ENCODE measurements at regions not wholly inside any gene's neighbourhood (a gene's known extent, or its start where the extent isn't known, plus 50 kb on each side); places are given as distances from the start of the nearest gene placed in this dataset.
"Not testable (repeated sequence)": the region's sequence is repeated elsewhere in the genome, so short reads cannot be mapped to it uniquely, and the experiment has no call there.

- FAIRE-seq (no peak), DNase-seq (ENCODE audit: low spot score) (no peak)
These were observed 120.8 kb upstream of the LGSN start for GRCh38 chr6:63440594-63440993.

GRCh38 chr6:63441266-63441956 lies 121.6 kb upstream of the LGSN start:
- FAIRE-seq (no peak), DNase-seq (ENCODE audit: low spot score) (no peak)

GRCh38 chr6:63442870-63443269 lies 123.1 kb upstream of the LGSN start:
- DNase-seq (ENCODE audit: low spot score) (no peak), FAIRE-seq (no peak)

DNA sequence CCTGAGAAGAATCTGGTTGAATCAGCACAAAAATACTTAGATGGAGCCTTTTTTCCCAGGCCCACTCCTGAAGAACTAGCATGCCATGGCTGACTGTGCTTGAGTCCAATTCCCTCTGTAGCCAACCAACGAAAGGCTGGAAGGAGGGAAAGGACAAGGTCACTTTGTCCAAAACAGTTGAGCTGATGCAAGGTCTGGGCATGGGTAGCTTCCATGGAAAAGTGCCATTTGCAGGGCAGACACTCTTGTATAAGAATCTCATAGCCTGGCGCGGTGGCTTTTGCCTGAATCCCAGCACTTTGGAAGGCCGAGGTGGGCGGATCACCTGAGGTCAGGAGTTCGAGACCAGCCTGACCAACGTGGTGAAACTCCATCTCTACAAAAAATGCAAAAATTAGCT lies 125.0 kb upstream of the LGSN start:
- DNase-seq (ENCODE audit: low spot score) (no peak), FAIRE-seq (no peak)

GRCh38 chr6:63446405-63446804 lies 125.9 kb upstream of the LOC128125822 start:
- FAIRE-seq: no peak
- no peak for DNase-seq (ENCODE audit: low spot score)

DNA sequence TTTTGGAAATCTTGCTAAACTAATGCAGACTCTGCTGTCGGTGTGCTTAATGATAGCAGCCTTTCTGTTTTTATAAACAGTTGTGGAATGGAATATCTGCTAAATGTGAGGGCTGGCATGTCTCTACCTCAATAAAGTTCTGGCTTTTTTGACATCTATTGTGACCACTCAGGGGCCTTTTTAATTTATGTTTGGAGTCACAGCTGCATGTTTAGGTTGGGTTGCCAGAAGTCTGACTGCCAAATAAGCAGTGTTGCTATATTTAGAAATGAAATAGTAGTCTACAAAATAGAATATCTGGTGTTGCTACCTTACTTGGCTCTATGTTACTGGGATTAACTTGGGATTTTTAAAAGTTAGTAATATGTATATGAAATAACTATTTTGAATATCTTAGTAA lies 125.1 kb upstream of the LOC128125822 start:
- DNase-seq (ENCODE audit: low spot score) (no peak), FAIRE-seq (no peak)

GRCh38 chr6:63448229-63448628 lies 124.1 kb upstream of the LOC128125822 start:
- FAIRE-seq: no peak
- DNase-seq (ENCODE audit: low spot score): no peak

- DNase-seq (ENCODE audit: low spot score) (no peak), FAIRE-seq (no peak)
These were observed 122.6 kb upstream of the LOC128125822 start for GRCh38 chr6:63449714-63450113.

GRCh38 chr6:63451238-63451637 lies 121.0 kb upstream of the LOC128125822 start:
- no peak for DNase-seq (ENCODE audit: low spot score)
- no peak for FAIRE-seq

- DNase-seq (ENCODE audit: low spot score): no peak
- FAIRE-seq: no peak
These were observed 120.2 kb upstream of the LOC128125822 start for GRCh38 chr6:63452125-63452524.

- DNase-seq (ENCODE audit: low spot score): no peak
- FAIRE-seq: no peak
These were observed 115.5 kb upstream of the LOC128125822 start for GRCh38 chr6:63456734-63457133.

GRCh38 chr6:63458480-63459115 lies 113.7 kb upstream of the LOC128125822 start:
- DNase-seq (ENCODE audit: low spot score) (no peak), FAIRE-seq (no peak)

DNA sequence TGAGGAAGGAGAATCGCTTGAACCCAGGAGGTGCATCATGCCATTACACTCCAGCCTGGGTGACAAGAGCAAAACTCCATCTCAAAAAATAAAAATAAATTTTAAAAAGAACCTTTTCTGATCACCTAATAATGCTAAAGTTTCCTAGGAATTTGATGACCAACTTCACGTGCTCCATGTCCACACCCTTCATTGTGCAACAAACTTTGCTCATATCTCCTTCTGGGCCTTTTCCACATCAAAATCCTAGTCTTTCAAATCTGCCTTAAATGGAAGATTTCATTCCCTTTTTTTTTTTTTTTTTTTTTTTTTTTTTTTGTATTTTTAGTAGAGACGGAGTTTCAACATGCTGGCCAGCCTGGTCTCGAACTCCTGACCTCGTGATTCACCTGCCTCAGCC lies 112.5 kb upstream of the LOC128125822 start:
- no peak for FAIRE-seq
- DNase-seq (ENCODE audit: low spot score): no peak

- FAIRE-seq (no peak), DNase-seq (ENCODE audit: low spot score) (no peak)
These were observed 111.3 kb upstream of the LOC128125822 start for GRCh38 chr6:63460971-63461370.

GRCh38 chr6:63464060-63464459 lies 108.2 kb upstream of the LOC128125822 start:
- DNase-seq (ENCODE audit: low spot score) (no peak), FAIRE-seq (no peak)

DNA sequence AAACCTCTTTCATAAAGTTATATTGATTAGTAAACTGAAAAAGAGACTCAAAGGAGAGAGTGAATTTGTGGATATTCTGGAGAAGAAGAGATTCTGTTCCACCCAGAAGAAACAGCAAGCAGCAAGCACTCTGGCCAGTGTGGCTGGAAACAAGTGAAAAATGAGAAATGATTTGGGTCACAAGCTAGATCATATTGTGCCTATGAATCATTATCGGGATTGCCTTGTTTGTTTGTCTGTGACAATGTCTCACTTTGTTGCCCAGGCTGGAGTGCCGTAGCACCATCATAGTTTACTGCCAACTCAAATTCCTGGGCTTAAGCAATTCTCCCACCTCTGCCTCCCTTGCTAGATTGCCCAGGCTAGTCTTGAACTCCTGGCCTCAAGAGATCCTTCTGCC lies 106.5 kb upstream of the LOC128125822 start:
- FAIRE-seq (no peak), DNase-seq (ENCODE audit: low spot score) (no peak)

DNA sequence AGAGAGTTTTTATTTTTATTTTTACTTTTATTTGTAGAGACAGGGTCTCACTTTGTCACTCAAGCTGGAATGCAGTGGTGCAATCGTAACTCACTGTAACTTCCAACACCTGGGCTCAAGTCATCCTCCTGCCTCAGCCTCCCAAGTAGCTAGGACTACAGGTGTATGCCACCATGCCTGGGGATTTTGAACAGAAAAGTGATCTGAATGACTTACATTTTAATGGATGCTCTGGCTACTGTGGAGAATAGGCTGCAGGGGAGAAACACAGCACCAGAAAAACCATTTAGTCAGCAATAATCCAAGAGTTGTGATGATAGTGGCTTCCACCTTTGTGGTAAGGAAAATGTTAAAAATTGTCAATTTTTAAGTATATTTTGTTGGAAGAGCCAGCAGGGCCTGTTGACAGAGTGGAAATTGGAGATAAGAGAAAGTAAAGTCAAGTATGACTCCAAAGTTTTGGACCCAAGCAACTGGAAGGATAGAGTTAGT lies 106.0 kb upstream of the LOC128125822 start:
- no peak for FAIRE-seq

DNA sequence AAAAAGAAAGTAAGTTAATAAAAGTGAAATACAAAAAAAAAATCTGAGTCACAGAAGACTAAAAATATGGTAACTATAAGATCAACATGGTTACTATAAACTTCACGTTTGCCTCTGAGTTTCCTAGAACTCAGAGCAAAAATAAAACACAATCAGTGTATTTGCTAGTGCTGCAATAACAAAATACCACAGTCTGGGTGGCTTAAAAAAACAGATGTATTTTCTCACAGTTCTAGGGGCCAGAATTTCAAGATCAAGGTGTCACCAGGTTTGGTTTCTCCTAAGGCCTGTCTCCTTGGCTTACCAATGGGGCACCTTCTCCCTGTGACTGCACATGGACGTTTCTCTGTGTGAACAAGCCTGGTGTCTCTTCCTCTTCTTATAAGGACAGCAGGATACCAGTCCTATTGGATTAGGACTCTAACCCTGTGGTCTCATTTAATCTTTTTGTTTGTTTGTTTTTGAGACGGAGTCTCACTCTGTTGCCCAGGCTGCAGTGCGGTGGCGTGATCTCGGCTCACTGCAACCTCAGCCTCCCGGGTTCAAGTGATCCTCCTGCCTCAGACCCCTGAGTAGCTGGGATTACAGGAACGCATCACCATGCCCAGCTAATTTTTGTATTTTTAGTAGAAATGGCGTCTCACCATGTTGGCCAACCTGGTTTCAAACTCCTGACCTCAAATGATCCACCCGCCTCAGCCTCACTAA lies 104.9 kb upstream of the LOC128125822 start:
- FAIRE-seq (no peak), DNase-seq (ENCODE audit: low spot score) (no peak)

More for the DNA sequence above, 106.0 kb upstream of the LOC128125822 start:
- no peak for DNase-seq (ENCODE audit: low spot score)

- DNase-seq (ENCODE audit: low spot score); FAIRE-seq: not testable (repeated sequence)
These were observed 101.1 kb upstream of the LOC128125822 start for GRCh38 chr6:63471145-63471544.

- FAIRE-seq (no peak), DNase-seq (ENCODE audit: low spot score) (no peak)
These were observed 100.6 kb upstream of the LOC128125822 start for GRCh38 chr6:63471654-63472053.

GRCh38 chr6:63475707-63476106 lies 96.6 kb upstream of the LOC128125822 start:
- no peak for DNase-seq (ENCODE audit: low spot score)
- FAIRE-seq: no peak

GRCh38 chr6:63476302-63476701 lies 96.0 kb upstream of the LOC128125822 start:
- FAIRE-seq (no peak), DNase-seq (ENCODE audit: low spot score) (no peak)

All from RCC 7860 (cell line).